MM.1S (cell line): ENCODE measurements at regions not wholly inside any gene's neighbourhood (a gene's known extent, or its start where the extent isn't known, plus 50 kb on each side); places are given as distances from the start of the nearest gene placed in this dataset.

ENCODE experiments used
- CTCF ChIP-seq: fragments of 300-600 bp; sonication (generic); IDR thresholded peaks from 2 replicates; pipeline ENCODE4 v1.5.1; 2016; ENCODE audit warnings: antibody characterized with exemption, low read length, mixed read lengths
- EZH2 ChIP-seq: fragments of 300-600 bp; sonication (generic); optimal IDR thresholded peaks from 2 replicates; pipeline ENCODE3; 2017; ENCODE audit warnings: low read depth, mild to moderate bottlenecking, antibody characterized with exemption, low read length, mixed read lengths
- EZH2phosphoT487 ChIP-seq: fragments of 300-600 bp; sonication (generic); IDR thresholded peaks from 2 replicates; pipeline ENCODE4 v1.6.1; 2018; ENCODE audit warnings: antibody characterized with exemption, low read length

DNA sequence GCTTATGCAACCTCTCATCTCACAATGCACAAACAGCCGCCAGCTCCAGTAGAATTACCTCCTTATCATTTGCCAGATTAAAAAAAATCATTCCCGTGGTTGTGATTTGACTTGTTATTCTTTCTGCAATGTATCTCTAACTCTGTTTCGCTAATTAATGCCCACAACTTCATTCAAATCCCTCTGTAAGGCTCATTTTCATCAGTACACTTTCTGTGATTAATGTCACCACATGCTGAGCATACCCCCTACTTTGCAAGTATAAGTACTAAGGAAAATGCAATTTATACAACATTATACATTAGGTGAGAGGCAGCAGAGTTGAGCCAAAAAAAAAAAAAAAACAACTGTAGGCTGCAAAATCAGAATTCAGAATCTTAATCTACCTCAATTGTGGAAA lies 166.0 kb downstream of the FSCB start:
- TF ChIP-seq CTCF (no peak), EZH2 (no peak), EZH2phosphoT487 (no peak)
